NCI-H82 (cell line): ENCODE measurements at regions not wholly inside any gene's neighbourhood (a gene's known extent, or its start where the extent isn't known, plus 50 kb on each side); places are given as distances from the start of the nearest gene placed in this dataset.
A peak's percentile ranks its signal among the peaks of the same experiment; 100 is the strongest.

Source experiments
- DNase-seq: peaks from one replicate; lab custom pipeline; 2025; lab: John Stamatoyannopoulos, UW

DNA sequence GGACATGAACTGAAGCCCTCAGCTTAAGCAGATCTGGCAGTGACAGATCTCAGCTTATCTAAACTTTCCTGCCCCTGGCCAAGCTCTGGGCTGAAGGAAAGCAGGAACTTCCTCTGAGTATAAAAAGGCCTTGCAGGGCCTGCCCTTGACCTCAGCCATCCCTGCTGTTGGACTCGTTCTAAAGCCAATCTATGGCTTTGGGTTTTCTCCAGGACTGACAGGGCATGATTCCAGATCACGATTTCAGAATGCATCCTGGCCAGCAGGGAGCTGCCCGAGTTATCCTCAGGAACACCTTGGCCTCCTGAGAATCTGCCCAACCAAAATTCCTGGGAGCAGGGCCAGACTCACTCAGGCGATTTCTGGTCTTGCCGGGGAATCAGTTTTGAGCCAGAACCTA lies 502.7 kb downstream of the TLE4 start:
- no peak for DNase-seq

- no peak for DNase-seq
Measured at GRCh38 chr9:80072451-80072850, 500.7 kb downstream of the TLE4 start.

DNA sequence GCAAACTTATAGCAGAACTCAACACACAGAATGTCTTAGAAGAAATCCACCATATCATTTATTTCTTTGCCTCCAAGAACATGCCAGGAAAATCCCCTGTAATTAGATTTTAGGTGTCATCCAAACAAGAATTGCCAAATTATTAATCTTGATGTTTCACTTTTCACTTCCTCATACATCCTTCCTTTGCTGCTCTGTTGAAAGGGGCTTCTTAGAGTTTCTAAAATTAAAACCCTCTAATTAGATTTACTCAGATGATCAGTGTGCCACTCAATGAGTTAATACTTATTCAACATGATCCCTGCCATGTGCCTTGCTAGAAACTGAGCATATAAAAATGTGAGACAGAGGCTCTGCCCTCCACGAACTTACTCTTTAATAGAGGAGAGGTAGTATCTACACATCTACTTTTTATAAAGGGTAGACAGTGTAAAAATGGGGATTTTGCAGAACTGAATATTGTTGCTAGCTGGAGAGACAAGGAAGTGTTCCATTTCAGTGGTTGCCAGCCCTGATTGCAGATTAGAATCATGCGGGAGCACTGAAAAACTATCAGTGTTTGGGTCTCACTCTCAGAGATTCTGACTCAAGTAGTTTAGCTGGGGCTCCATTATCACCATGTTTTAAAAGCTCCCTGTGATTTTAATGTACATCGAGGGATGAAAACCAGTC lies 498.4 kb downstream of the TLE4 start:
- peak; percentile 58 for DNase-seq

GRCh38 chr9:80066931-80067330 lies 495.2 kb downstream of the TLE4 start:
- peak; percentile 94 for DNase-seq

DNA sequence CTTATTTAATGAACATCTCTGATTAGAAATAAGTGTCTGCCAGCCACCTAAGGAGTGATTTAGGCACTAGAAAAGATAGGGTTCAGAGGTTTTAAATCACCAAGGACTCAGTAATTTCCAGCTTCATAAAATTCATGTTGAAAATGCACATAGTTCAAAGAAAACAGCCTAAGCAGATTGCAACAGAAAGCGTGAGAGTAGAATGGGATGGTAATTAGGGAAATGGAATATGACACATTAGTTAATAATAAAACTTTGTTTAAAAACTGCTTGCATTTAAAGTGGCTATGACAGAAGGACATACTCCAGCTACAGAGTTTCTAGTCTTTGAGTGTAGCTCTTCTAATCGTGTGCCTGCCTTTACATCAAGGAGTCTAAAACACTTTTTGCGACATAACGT lies 490.8 kb downstream of the TLE4 start:
- no peak for DNase-seq

DNA sequence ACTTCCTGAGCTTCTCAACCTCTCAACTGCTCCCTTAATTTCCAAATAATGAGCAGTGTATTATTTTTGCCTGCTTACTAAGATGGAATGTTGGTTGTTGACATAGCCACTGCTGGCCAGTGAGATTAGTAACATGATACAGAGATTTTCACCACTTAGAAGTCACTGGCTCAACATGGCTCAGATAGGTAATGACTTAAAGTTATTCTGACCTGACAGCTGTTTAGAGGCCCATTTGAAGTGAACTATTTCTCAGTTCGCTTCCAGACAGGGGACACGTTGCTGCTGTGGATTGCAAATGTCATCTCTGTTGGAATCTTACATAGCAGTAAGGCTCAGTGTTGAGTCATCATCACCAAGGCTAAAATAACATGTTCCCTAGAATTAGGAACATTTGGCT lies 490.2 kb downstream of the TLE4 start:
- peak; percentile 88 for DNase-seq

- DNase-seq: no peak
Measured at GRCh38 chr9:80061096-80061495, 489.3 kb downstream of the TLE4 start.

DNA sequence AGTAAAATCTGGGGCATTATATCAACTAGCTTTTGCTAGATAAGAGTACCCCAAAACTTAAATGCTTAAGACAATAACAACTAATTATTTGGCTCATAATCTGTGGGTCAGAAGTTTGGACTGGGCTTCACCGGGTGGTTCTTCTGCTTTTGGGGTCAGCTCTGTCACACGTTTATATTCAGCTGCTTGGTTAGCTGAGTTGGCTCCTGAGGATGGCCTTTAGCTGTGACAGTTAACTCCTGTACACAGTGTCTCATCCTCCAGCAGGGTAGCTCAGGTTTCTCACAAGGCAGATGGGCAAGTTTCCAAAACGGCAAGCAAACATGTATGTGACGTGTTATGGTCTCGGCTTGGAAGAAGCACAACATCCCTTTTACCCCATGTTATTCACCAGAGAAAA lies 488.2 kb downstream of the TLE4 start:
- no peak for DNase-seq

DNA sequence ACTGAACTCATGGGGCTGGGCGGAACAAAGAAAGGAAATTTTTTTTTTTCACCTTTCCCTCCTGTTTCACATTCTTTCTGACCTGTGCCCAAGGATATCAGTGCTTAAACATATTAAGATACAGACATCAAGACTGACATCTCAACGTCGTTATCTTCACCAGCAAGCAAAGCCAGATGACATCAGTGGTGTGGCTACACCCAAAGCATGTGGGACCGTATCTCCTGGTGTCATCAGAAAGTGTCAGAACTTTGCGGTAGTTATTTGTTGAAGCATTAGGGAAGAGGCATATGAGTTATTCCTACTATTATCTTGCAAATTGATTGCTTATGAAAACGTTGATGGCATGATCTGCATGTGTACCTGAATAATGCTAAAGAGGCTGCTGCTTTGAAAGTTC lies 487.4 kb downstream of the TLE4 start:
- no peak for DNase-seq

DNA sequence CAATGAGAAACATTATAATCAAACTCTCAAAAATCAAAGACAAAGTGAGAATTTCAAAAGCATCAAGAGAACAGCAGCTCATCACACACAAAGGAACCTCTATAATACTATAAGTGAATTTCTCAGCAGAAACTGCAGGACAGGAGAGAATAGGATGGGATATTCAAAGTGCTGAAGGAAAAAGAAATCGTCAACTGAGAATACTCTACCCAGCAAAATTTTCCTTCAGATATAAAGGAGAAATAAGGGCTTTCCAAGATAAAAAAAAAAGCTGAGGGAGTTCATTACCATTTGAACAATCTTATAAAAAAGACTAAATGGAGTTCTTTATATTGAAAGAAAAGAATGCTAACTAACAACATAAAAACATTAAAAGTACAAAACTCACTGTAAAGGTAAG lies 481.1 kb downstream of the TLE4 start:
- no peak for DNase-seq

DNA sequence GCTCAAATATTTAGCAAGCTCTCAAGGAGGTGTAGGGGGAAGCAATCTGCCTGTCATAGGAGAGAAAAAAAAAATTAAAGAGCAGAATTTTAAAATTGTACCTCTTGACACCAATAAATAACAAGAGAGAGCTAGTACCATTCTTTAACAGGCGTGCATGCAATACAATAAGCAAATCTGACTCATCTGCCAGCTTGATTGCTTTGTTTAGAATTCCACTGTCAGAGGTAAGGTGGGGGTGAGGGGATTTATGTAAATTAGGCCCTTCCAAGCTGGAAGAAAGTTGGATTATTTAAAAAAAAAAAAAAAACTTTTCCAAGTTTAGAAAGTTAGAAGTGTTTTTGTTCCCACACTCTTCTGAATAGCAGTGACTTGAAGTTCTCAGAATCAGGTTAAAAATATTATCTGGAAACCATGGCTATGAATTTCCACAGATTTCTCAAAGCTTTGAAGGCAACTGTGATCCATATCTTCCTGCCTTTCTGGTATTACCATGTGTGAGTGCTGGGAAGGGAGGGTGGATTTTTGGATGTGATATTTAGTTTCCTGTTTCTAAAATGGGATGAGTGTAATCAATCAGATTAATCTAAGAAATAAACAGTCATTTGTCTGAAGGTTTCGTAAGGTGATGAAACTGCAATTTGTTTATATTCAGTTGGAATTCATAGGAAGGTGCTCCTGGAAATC lies 477.5 kb downstream of the TLE4 start:
- no peak for DNase-seq

- no peak for DNase-seq
Measured at GRCh38 chr9:80046481-80046880, 474.7 kb downstream of the TLE4 start.

- no peak for DNase-seq
Measured at GRCh38 chr9:80041821-80042220, 470.1 kb downstream of the TLE4 start.

- DNase-seq: peak; percentile 68
Measured at GRCh38 chr9:80040457-80040856, 468.7 kb downstream of the TLE4 start.

- DNase-seq: no peak
Measured at GRCh38 chr9:80030801-80031200, 459.0 kb downstream of the TLE4 start.

- no peak for DNase-seq
Measured at GRCh38 chr9:80028501-80028900, 456.7 kb downstream of the TLE4 start.

GRCh38 chr9:80025796-80026520 lies 454.2 kb downstream of the TLE4 start:
- DNase-seq: no peak

DNA sequence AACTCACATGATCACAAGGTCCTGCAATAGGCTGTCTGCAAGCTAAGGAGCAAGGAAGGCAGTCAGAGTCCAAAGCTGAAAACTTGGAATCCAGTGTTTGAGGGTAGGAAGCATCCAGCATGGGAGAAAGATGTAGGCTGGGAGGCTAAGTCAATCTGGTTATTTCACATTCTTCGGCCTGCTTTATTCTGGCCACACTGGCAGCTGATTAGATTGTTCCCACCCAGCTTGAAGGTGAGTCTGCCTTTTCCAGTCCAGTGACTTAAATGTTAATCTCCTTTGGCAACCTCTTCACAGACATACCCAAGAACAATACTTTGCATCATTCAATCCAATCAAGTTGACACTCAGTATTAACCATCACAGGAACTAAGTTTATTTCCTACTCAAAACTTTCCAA lies 453.4 kb downstream of the TLE4 start:
- DNase-seq: no peak

- no peak for DNase-seq
Measured at GRCh38 chr9:80020530-80020929, 448.8 kb downstream of the TLE4 start.

DNA sequence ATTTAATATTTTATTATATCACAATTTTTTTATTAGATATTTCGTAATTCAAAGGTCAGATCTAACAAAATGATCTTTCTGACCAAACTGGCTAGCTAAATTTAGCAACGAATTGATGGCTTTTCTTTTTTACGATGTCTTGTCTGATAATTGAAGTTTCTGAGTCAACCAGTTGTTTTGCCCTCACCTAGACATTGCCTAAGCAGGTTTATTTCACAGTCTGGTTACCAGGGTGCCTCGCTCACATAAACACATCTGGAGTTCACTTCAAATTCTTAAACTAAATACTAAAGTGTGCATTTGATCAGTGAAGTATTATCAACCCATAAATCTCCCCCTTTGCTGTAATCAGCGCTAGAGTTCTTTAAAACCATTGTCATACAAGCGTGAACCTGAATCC lies 448.3 kb downstream of the TLE4 start:
- DNase-seq: no peak

GRCh38 chr9:80013891-80014290 lies 442.1 kb downstream of the TLE4 start:
- DNase-seq: no peak

GRCh38 chr9:80012557-80013330 lies 441.0 kb downstream of the TLE4 start:
- DNase-seq: peak; percentile 58

DNA sequence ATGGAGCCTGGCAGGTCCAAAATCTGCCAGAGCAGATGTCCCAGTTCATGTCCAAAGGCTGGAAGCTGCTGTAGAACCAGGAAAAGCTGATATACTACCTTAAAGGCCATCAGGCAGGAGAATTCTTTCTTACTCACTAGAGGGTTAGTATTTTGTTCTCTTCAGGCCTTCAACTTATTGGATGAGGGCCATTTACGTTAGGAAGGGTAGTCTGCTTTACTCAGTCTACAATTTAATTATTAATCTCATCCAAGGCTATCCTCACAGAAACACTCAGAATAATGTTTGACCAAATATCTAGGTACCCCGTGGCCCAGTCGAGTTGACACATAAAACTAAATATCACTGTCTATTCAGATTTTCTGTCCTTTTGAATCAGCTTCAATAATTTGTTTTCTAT lies 437.4 kb downstream of the TLE4 start:
- DNase-seq: no peak
